HL-60 (cell line): ENCODE measurements at regions not wholly inside any gene's neighbourhood (a gene's known extent, or its start where the extent isn't known, plus 50 kb on each side); places are given as distances from the start of the nearest gene placed in this dataset.

ENCODE experiments used
- CTCF ChIP-seq: IDR thresholded peaks from one replicate; pipeline ENCODE4 v1.5.1; 2011; ENCODE audit warnings: low read length, control low read depth, inconsistent platforms; ENCODE audit not compliant: insufficient read depth
- GABPA ChIP-seq: IDR thresholded peaks from 2 replicates; pipeline ENCODE4 v1.6.1; 2012; ENCODE audit warnings: low read depth
- POLR2AphosphoS5 ChIP-seq: IDR thresholded peaks from 2 replicates; pipeline ENCODE4 v1.6.1; 2012; ENCODE audit warnings: low read depth
- REST ChIP-seq: IDR thresholded peaks from 2 replicates; pipeline ENCODE4 v1.6.1; 2012; ENCODE audit warnings: low read depth; ENCODE audit not compliant: insufficient replicate concordance
- SPI1 ChIP-seq: IDR thresholded peaks from 2 replicates; pipeline ENCODE4 v1.6.1; 2012; ENCODE audit warnings: low read depth, mild to moderate bottlenecking, borderline replicate concordance

DNA sequence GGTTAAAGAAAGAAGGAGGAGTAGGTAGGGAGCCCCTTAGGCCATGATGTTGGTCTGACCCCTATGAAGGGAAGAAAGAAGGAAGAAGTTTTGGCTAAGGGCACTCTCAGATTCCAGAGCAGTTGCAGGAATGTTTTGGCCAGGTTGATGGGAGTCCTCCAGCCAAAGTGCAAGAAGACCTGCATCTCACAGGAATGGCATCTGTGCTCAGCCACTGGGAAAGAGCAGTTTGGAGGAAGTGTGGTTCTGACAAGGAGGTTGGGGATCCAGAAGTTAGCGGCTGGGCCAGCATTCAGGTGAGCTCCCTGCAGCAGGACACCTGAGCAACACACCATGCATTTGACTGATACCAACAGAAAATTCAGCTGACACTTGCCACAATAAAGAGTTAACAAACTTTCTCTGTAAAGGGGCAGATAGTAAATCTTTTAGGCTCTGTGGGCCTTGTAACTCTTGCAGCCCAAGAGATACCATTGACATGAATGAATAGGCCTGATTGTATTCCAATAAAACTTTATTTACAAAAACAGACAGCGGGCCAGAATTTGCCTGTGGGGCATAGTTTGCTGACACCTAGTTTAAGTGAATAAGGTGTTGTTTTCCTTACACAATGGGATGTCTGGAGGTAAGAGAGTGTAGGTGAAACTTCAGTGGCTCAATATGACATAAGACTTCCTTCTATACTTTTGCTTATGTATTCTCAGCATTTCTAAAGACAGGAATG, 71.0 kb downstream of the EDN1 start:
- TF ChIP-seq POLR2AphosphoS5: no peak
- TF ChIP-seq CTCF: no peak
- no peak for TF ChIP-seq SPI1
- TF ChIP-seq REST: no peak
- TF ChIP-seq GABPA: no peak
